SK-N-SH treated with all-trans-retinoic acid at 6 μM for 48 hours (cell line): ENCODE measurements at regions not wholly inside any gene's neighbourhood (a gene's known extent, or its start where the extent isn't known, plus 50 kb on each side); places are given as distances from the start of the nearest gene placed in this dataset.

Experiments
- ATAC-seq: fragments of 200-7000 bp; cut with Tn5 transposase; 3 replicates; pipeline ENCODE4 v1.9.1; 2020; ENCODE audit warnings: mild to moderate bottlenecking, moderate library complexity
- ARNTL ChIP-seq: fragments of 450-650 bp; formaldehyde crosslinking; IDR thresholded peaks from 2 replicates; pipeline ENCODE4 v1.5.0; 2020; ENCODE audit warnings: low read depth, mild to moderate bottlenecking, moderate library complexity, borderline replicate concordance
- BACH2 ChIP-seq: fragments of 250-450 bp; sonication (Bioruptor Pico); IDR thresholded peaks from 2 replicates; pipeline ENCODE4 v1.9.0; 2021; ENCODE audit warnings: mild to moderate bottlenecking, borderline replicate concordance
- CREB5 ChIP-seq: fragments of 250-450 bp; sonication (Bioruptor Pico); IDR thresholded peaks from 2 replicates; pipeline ENCODE4 v1.5.1; 2020; ENCODE audit warnings: low read depth, mild to moderate bottlenecking, moderate library complexity
- CSDC2 ChIP-seq: fragments of 250-450 bp; sonication (Bioruptor Pico); IDR thresholded peaks from 2 replicates; pipeline ENCODE4 v1.5.0; 2020; ENCODE audit warnings: mild to moderate bottlenecking, moderate library complexity
- GLIS3 ChIP-seq: fragments of 250-450 bp; sonication (Bioruptor Pico); IDR thresholded peaks from 2 replicates; pipeline ENCODE4 v1.5.0; 2020; ENCODE audit warnings: mild to moderate bottlenecking, moderate library complexity
- ISL1 ChIP-seq: fragments of 250-450 bp; sonication (Bioruptor Pico); IDR thresholded peaks from 2 replicates; pipeline ENCODE4 v2.1.2; 2022; ENCODE audit warnings: mild to moderate bottlenecking, moderate library complexity
- OSR1 ChIP-seq: fragments of 250-450 bp; sonication (Bioruptor Pico); IDR thresholded peaks from 2 replicates; pipeline ENCODE4 v1.8.0; 2022; ENCODE audit warnings: moderate library complexity, mild to moderate bottlenecking, inconsistent platforms
- PATZ1 ChIP-seq: fragments of 250-450 bp; sonication (Bioruptor Pico); IDR thresholded peaks from 2 replicates; pipeline ENCODE4 v1.8.0; 2020; ENCODE audit warnings: mild to moderate bottlenecking, moderate library complexity, borderline replicate concordance
- POU6F1 ChIP-seq: fragments of 250-450 bp; sonication (Bioruptor Pico); IDR thresholded peaks from 2 replicates; pipeline ENCODE4 v1.8.0; 2021; ENCODE audit warnings: low read depth, mild to moderate bottlenecking, moderate library complexity, borderline replicate concordance
- PPARA ChIP-seq: fragments of 250-450 bp; sonication (Bioruptor Pico); IDR thresholded peaks from 2 replicates; pipeline ENCODE4 v1.5.0; 2020; ENCODE audit warnings: mild to moderate bottlenecking, borderline replicate concordance
- RARB ChIP-seq: fragments of 250-450 bp; sonication (Bioruptor Pico); IDR thresholded peaks from 2 replicates; pipeline ENCODE4 v1.8.0; 2021; ENCODE audit warnings: mild to moderate bottlenecking, moderate library complexity
- SNAI2 ChIP-seq: fragments of 250-450 bp; sonication (Bioruptor Pico); IDR thresholded peaks from 2 replicates; pipeline ENCODE4 v1.5.0; 2020; ENCODE audit warnings: mild to moderate bottlenecking, moderate library complexity
- TCF4 ChIP-seq: fragments of 250-450 bp; sonication (Bioruptor Pico); IDR thresholded peaks from 2 replicates; pipeline ENCODE4 v1.8.0; 2021; ENCODE audit warnings: mild to moderate bottlenecking, moderate library complexity, borderline replicate concordance
- TOX ChIP-seq: fragments of 250-450 bp; sonication (Bioruptor Pico); IDR thresholded peaks from 2 replicates; pipeline ENCODE4 v1.8.0; 2021; ENCODE audit warnings: mild to moderate bottlenecking, moderate library complexity, borderline replicate concordance
- ZC3H10 ChIP-seq: fragments of 250-450 bp; sonication (Bioruptor Pico); IDR thresholded peaks from 2 replicates; pipeline ENCODE4 v1.5.1; 2021; ENCODE audit warnings: mild to moderate bottlenecking, moderate library complexity
- ZFP3 ChIP-seq: fragments of 250-450 bp; sonication (Bioruptor Pico); IDR thresholded peaks from 2 replicates; pipeline ENCODE4 v1.5.0; 2020; ENCODE audit warnings: mild to moderate bottlenecking, moderate library complexity
- ZFP30 ChIP-seq: fragments of 450-650 bp; formaldehyde crosslinking; IDR thresholded peaks from 2 replicates; pipeline ENCODE4 v1.5.0; 2022; ENCODE audit warnings: mild to moderate bottlenecking, moderate library complexity
- ZNF565 ChIP-seq: fragments of 450-650 bp; formaldehyde crosslinking; conservative IDR thresholded peaks from 2 replicates; pipeline ENCODE4 v1.5.0; 2020; ENCODE audit warnings: low read depth, mild to moderate bottlenecking, moderate library complexity
- ZNF70 ChIP-seq: fragments of 450-650 bp; formaldehyde crosslinking; IDR thresholded peaks from 2 replicates; pipeline ENCODE4 v1.5.0; 2020; ENCODE audit warnings: mild to moderate bottlenecking, moderate library complexity
- ZNF8 ChIP-seq: fragments of 450-650 bp; formaldehyde crosslinking; IDR thresholded peaks from 2 replicates; pipeline ENCODE4 v1.5.0; 2020; ENCODE audit warnings: mild to moderate bottlenecking, moderate library complexity
- TF ChIP-seq, protein P1 (sequence below): fragments of 250-450 bp; sonication (Bioruptor Pico); IDR thresholded peaks from 2 replicates; pipeline ENCODE4 v1.5.0; 2020; ENCODE audit warnings: mild to moderate bottlenecking, moderate library complexity
- TF ChIP-seq, protein P2 (sequence below): fragments of 250-450 bp; sonication (Bioruptor Pico); IDR thresholded peaks from 2 replicates; pipeline ENCODE4 v1.5.1; 2021; ENCODE audit warnings: mild to moderate bottlenecking, moderate library complexity

DNA sequence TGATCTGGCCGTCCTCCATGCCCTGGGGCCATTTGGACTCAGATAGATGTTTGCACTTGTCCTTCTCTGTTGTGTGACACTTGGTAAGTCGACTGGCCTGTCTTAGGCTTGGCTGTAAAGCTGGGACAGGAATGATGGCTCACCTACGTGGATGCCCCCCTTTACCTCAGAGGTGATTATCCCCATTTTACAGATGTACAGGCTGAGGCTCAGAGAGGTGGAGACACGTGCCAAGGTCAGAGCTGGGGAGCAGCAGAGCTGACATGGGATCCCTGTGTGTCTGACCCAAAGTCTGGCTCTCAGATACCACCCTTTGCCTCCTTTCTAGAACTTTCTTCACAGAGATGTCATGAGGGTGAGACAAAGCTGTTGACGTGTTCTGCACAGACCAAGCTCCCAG is 71.3 kb upstream of the CIBAR2 start:
- no peak for TF ChIP-seq ZC3H10
- no peak for TF ChIP-seq ZNF8 (CRISPR knock-in tag)
- TF ChIP-seq ARNTL (CRISPR knock-in tag): no peak
- TF ChIP-seq POU6F1 (CRISPR knock-in tag): no peak
- no peak for TF ChIP-seq ZNF70 (CRISPR knock-in tag)
- no peak for TF ChIP-seq RARB
- no peak for TF ChIP-seq SNAI2 (CRISPR knock-in tag)
- TF ChIP-seq, protein P1, sequence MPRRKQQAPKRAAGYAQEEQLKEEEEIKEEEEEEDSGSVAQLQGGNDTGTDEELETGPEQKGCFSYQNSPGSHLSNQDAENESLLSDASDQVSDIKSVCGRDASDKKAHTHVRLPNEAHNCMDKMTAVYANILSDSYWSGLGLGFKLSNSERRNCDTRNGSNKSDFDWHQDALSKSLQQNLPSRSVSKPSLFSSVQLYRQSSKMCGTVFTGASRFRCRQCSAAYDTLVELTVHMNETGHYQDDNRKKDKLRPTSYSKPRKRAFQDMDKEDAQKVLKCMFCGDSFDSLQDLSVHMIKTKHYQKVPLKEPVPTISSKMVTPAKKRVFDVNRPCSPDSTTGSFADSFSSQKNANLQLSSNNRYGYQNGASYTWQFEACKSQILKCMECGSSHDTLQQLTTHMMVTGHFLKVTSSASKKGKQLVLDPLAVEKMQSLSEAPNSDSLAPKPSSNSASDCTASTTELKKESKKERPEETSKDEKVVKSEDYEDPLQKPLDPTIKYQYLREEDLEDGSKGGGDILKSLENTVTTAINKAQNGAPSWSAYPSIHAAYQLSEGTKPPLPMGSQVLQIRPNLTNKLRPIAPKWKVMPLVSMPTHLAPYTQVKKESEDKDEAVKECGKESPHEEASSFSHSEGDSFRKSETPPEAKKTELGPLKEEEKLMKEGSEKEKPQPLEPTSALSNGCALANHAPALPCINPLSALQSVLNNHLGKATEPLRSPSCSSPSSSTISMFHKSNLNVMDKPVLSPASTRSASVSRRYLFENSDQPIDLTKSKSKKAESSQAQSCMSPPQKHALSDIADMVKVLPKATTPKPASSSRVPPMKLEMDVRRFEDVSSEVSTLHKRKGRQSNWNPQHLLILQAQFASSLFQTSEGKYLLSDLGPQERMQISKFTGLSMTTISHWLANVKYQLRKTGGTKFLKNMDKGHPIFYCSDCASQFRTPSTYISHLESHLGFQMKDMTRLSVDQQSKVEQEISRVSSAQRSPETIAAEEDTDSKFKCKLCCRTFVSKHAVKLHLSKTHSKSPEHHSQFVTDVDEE (CRISPR knock-in tag): no peak
- no peak for TF ChIP-seq ZFP30 (CRISPR knock-in tag)
- TF ChIP-seq TCF4: no peak
- no peak for TF ChIP-seq OSR1
- no peak for TF ChIP-seq CREB5 (CRISPR knock-in tag)
- TF ChIP-seq, protein P2, sequence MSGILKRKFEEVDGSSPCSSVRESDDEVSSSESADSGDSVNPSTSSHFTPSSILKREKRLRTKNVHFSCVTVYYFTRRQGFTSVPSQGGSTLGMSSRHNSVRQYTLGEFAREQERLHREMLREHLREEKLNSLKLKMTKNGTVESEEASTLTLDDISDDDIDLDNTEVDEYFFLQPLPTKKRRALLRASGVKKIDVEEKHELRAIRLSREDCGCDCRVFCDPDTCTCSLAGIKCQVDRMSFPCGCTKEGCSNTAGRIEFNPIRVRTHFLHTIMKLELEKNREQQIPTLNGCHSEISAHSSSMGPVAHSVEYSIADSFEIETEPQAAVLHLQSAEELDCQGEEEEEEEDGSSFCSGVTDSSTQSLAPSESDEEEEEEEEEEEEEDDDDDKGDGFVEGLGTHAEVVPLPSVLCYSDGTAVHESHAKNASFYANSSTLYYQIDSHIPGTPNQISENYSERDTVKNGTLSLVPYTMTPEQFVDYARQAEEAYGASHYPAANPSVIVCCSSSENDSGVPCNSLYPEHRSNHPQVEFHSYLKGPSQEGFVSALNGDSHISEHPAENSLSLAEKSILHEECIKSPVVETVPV (CRISPR knock-in tag): no peak
- no peak for ATAC-seq

DNA sequence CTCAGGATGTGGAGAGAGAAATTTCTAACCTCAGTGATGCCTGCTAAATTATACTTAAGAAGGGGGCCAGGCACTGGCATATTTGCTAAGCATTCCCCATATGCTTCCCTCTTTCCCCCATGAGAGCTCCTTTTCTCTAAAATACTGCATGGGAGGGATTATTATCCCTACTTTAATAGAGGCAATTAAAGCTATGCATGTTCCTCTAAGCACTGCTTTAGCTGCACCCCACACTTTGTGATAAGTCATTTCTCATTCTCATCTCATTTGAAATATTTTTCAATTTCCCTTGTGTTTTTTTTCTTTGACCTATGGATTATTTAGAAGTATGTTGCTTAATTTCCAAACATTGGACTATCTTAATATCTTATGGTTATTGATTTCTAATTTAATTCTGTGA is 72.1 kb upstream of the CIBAR2 start:
- TF ChIP-seq ZFP3 (CRISPR knock-in tag) (no peak), POU6F1 (CRISPR knock-in tag) (no peak), CSDC2 (CRISPR knock-in tag) (no peak), ZNF565 (CRISPR knock-in tag) (no peak), ZNF8 (CRISPR knock-in tag) (no peak), GLIS3 (CRISPR knock-in tag) (no peak), ZC3H10 (no peak), ARNTL (CRISPR knock-in tag) (no peak), SNAI2 (CRISPR knock-in tag) (no peak), TCF4 (no peak), OSR1 (no peak), TOX (no peak), PPARA (no peak), ZFP30 (CRISPR knock-in tag) (no peak), PATZ1 (CRISPR knock-in tag) (no peak), BACH2 (CRISPR knock-in tag) (no peak), ZNF70 (CRISPR knock-in tag) (no peak), ISL1 (CRISPR knock-in tag) (no peak), CREB5 (CRISPR knock-in tag) (no peak)
- TF ChIP-seq, protein P2 (CRISPR knock-in tag): no peak
- TF ChIP-seq, all 23 proteins: peak for 0
- ATAC-seq: no peak
